ENCODE measurements at regions not wholly inside any gene's neighbourhood (a gene's known extent, or its start where the extent isn't known, plus 50 kb on each side); places are given as distances from the start of the nearest gene placed in this dataset.

- TF ChIP-seq CTCF (IDR thresholded peaks at IDR 0.05): no peak
- TF ChIP-seq ZFX (IDR thresholded peaks at IDR 0.05; ENCODE audit: borderline replicate concordance): no peak
Measured at GRCh38 chr1:194076646-194077045, 890.2 kb upstream of the B3GALT2 start.

Measured in 22Rv1 (cell line).